ENCODE measurements at regions not wholly inside any gene's neighbourhood (a gene's known extent, or its start where the extent isn't known, plus 50 kb on each side); places are given as distances from the start of the nearest gene placed in this dataset.

- Histone ChIP-seq H3K4me1 (ENCODE audit: control insufficient read depth in 5 of 5, insufficient read depth in 5 of 5, low read length in 5 of 5) (no peaks in the 10 kb centered on the region), H3K9ac (ENCODE audit: low read length in 5 of 5) (no peak overlapping the region), H3K27me3 (ENCODE audit: control insufficient read depth in 5 of 5, insufficient read depth in 4 of 5, low read length in 5 of 5) (peaks cover 0 to 3% (median 0%) of the 10 kb centered on the region in 5 donors), H3K36me3 (ENCODE audit: control insufficient read depth in 5 of 5, insufficient read depth in 5 of 5, low read length in 5 of 5) (no peaks in the 10 kb centered on the region), H3K4me3 (ENCODE audit: low read depth in 1 of 5, low read length in 5 of 5) (no peak overlapping the region), H3K9me3 (ENCODE audit: control insufficient read depth in 5 of 5, low read length in 5 of 5) (no peaks in the 10 kb centered on the region), H3K27ac (ENCODE audit: low read depth, low read length) (no peak overlapping the region)
Measured at GRCh38 chr11:32259641-32260081, 168.8 kb downstream of the RCN1 start.

GRCh38 chr11:32262367-32262766 is 171.5 kb downstream of the RCN1 start:
- no peaks in the 10 kb centered on the region for H3K4me1 ChIP-seq (ENCODE audit: control insufficient read depth in 5 of 5, insufficient read depth in 5 of 5, low read length in 5 of 5)
- H3K9me3 ChIP-seq (ENCODE audit: control insufficient read depth in 5 of 5, low read length in 5 of 5), result no peaks in the 10 kb centered on the region
- H3K4me3 ChIP-seq (ENCODE audit: low read depth in 1 of 5, low read length in 5 of 5), result no peak overlapping the region

GRCh38 chr11:32265911-32266310 is 169.4 kb downstream of the WT1 start:
- Histone ChIP-seq H3K9ac (ENCODE audit: low read length in 5 of 5) (no peak overlapping the region), H3K36me3 (ENCODE audit: control insufficient read depth in 5 of 5, insufficient read depth in 5 of 5, low read length in 5 of 5) (no peaks in the 10 kb centered on the region), H3K4me1 (ENCODE audit: control insufficient read depth in 5 of 5, insufficient read depth in 5 of 5, low read length in 5 of 5) (no peaks in the 10 kb centered on the region), H3K9me3 (ENCODE audit: control insufficient read depth in 5 of 5, low read length in 5 of 5) (no peaks in the 10 kb centered on the region), H3K27ac (ENCODE audit: low read depth, low read length) (no peak overlapping the region), H3K27me3 (ENCODE audit: control insufficient read depth in 5 of 5, insufficient read depth in 4 of 5, low read length in 5 of 5) (no peaks in the 10 kb centered on the region), H3K4me3 (ENCODE audit: low read depth in 1 of 5, low read length in 5 of 5) (no peak overlapping the region)

More at GRCh38 chr11:32262367-32262766, 171.5 kb downstream of the RCN1 start:
- Histone ChIP-seq H3K36me3 (ENCODE audit: control insufficient read depth in 5 of 5, insufficient read depth in 5 of 5, low read length in 5 of 5) (no peaks in the 10 kb centered on the region), H3K9ac (ENCODE audit: low read length in 5 of 5) (no peak overlapping the region), H3K27me3 (ENCODE audit: control insufficient read depth in 5 of 5, insufficient read depth in 4 of 5, low read length in 5 of 5) (no peaks in the 10 kb centered on the region), H3K27ac (ENCODE audit: low read depth, low read length) (no peak overlapping the region)

GRCh38 chr11:32266601-32267000 is 168.7 kb downstream of the WT1 start:
- no peaks in the 10 kb centered on the region for H3K36me3 ChIP-seq (ENCODE audit: control insufficient read depth in 5 of 5, insufficient read depth in 5 of 5, low read length in 5 of 5)
- no peaks in the 10 kb centered on the region for H3K9me3 ChIP-seq (ENCODE audit: control insufficient read depth in 5 of 5, low read length in 5 of 5)

GRCh38 chr11:32267679-32268187 is 167.6 kb downstream of the WT1 start:
- Histone ChIP-seq H3K9ac (ENCODE audit: low read length in 5 of 5) (no peak overlapping the region), H3K4me1 (ENCODE audit: control insufficient read depth in 5 of 5, insufficient read depth in 5 of 5, low read length in 5 of 5) (no peaks in the 10 kb centered on the region), H3K9me3 (ENCODE audit: control insufficient read depth in 5 of 5, low read length in 5 of 5) (no peaks in the 10 kb centered on the region), H3K4me3 (ENCODE audit: low read depth in 1 of 5, low read length in 5 of 5) (no peak overlapping the region), H3K27me3 (ENCODE audit: control insufficient read depth in 5 of 5, insufficient read depth in 4 of 5, low read length in 5 of 5) (peaks cover 0 to 3% (median 0%) of the 10 kb centered on the region in 5 donors), H3K36me3 (ENCODE audit: control insufficient read depth in 5 of 5, insufficient read depth in 5 of 5, low read length in 5 of 5) (no peaks in the 10 kb centered on the region), H3K27ac (ENCODE audit: low read depth, low read length) (no peak overlapping the region)

More at GRCh38 chr11:32266601-32267000, 168.7 kb downstream of the WT1 start:
- no peaks in the 10 kb centered on the region for H3K27me3 ChIP-seq (ENCODE audit: control insufficient read depth in 5 of 5, insufficient read depth in 4 of 5, low read length in 5 of 5)
- H3K4me3 ChIP-seq (ENCODE audit: low read depth in 1 of 5, low read length in 5 of 5), result no peak overlapping the region
- no peak overlapping the region for H3K27ac ChIP-seq (ENCODE audit: low read depth, low read length)
- no peaks in the 10 kb centered on the region for H3K4me1 ChIP-seq (ENCODE audit: control insufficient read depth in 5 of 5, insufficient read depth in 5 of 5, low read length in 5 of 5)
- H3K9ac ChIP-seq (ENCODE audit: low read length in 5 of 5), result no peak overlapping the region

GRCh38 chr11:32273931-32274330 is 161.4 kb downstream of the WT1 start:
- Histone ChIP-seq H3K36me3 (ENCODE audit: control insufficient read depth in 5 of 5, insufficient read depth in 5 of 5, low read length in 5 of 5) (no peaks in the 10 kb centered on the region), H3K27me3 (ENCODE audit: control insufficient read depth in 5 of 5, insufficient read depth in 4 of 5, low read length in 5 of 5) (peaks cover 0 to 4% (median 0%) of the 10 kb centered on the region in 5 donors), H3K4me3 (ENCODE audit: low read depth in 1 of 5, low read length in 5 of 5) (no peak overlapping the region), H3K9ac (ENCODE audit: low read length in 5 of 5) (no peak overlapping the region), H3K4me1 (ENCODE audit: control insufficient read depth in 5 of 5, insufficient read depth in 5 of 5, low read length in 5 of 5) (no peaks in the 10 kb centered on the region), H3K9me3 (ENCODE audit: control insufficient read depth in 5 of 5, low read length in 5 of 5) (no peaks in the 10 kb centered on the region), H3K27ac (ENCODE audit: low read depth, low read length) (no peak overlapping the region)

GRCh38 chr11:32279672-32280071 is 155.7 kb downstream of the WT1 start:
- Histone ChIP-seq H3K27me3 (ENCODE audit: control insufficient read depth in 5 of 5, insufficient read depth in 4 of 5, low read length in 5 of 5) (no peaks in the 10 kb centered on the region), H3K36me3 (ENCODE audit: control insufficient read depth in 5 of 5, insufficient read depth in 5 of 5, low read length in 5 of 5) (no peaks in the 10 kb centered on the region), H3K9ac (ENCODE audit: low read length in 5 of 5) (no peak overlapping the region), H3K9me3 (ENCODE audit: control insufficient read depth in 5 of 5, low read length in 5 of 5) (peaks cover 0 to 5% (median 2%) of the 10 kb centered on the region in 5 donors), H3K4me3 (ENCODE audit: low read depth in 1 of 5, low read length in 5 of 5) (no peak overlapping the region), H3K27ac (ENCODE audit: low read depth, low read length) (no peak overlapping the region), H3K4me1 (ENCODE audit: control insufficient read depth in 5 of 5, insufficient read depth in 5 of 5, low read length in 5 of 5) (no peaks in the 10 kb centered on the region)

GRCh38 chr11:32280339-32280738 is 155.0 kb downstream of the WT1 start:
- no peak overlapping the region for H3K9ac ChIP-seq (ENCODE audit: low read length in 5 of 5)
- no peak overlapping the region for H3K27ac ChIP-seq (ENCODE audit: low read depth, low read length)
- H3K36me3 ChIP-seq (ENCODE audit: control insufficient read depth in 5 of 5, insufficient read depth in 5 of 5, low read length in 5 of 5), result no peaks in the 10 kb centered on the region
- H3K4me1 ChIP-seq (ENCODE audit: control insufficient read depth in 5 of 5, insufficient read depth in 5 of 5, low read length in 5 of 5), result no peaks in the 10 kb centered on the region
- H3K27me3 ChIP-seq (ENCODE audit: control insufficient read depth in 5 of 5, insufficient read depth in 4 of 5, low read length in 5 of 5), result no peaks in the 10 kb centered on the region
- no peak overlapping the region for H3K4me3 ChIP-seq (ENCODE audit: low read depth in 1 of 5, low read length in 5 of 5)
- H3K9me3 ChIP-seq (ENCODE audit: control insufficient read depth in 5 of 5, low read length in 5 of 5), result peaks cover 0 to 5% (median 2%) of the 10 kb centered on the region in 5 donors

- Histone ChIP-seq H3K4me3 (ENCODE audit: low read depth in 1 of 5, low read length in 5 of 5) (no peak overlapping the region), H3K4me1 (ENCODE audit: control insufficient read depth in 5 of 5, insufficient read depth in 5 of 5, low read length in 5 of 5) (no peaks in the 10 kb centered on the region), H3K27ac (ENCODE audit: low read depth, low read length) (no peak overlapping the region), H3K36me3 (ENCODE audit: control insufficient read depth in 5 of 5, insufficient read depth in 5 of 5, low read length in 5 of 5) (no peaks in the 10 kb centered on the region), H3K9ac (ENCODE audit: low read length in 5 of 5) (no peak overlapping the region), H3K27me3 (ENCODE audit: control insufficient read depth in 5 of 5, insufficient read depth in 4 of 5, low read length in 5 of 5) (peaks cover 0 to 2% (median 0%) of the 10 kb centered on the region in 5 donors), H3K9me3 (ENCODE audit: control insufficient read depth in 5 of 5, low read length in 5 of 5) (peaks cover 0 to 6% (median 1%) of the 10 kb centered on the region in 5 donors)
Measured at GRCh38 chr11:32288276-32288675, 147.1 kb downstream of the WT1 start.

GRCh38 chr11:32289701-32290100 is 145.6 kb downstream of the WT1 start:
- Histone ChIP-seq H3K4me1 (ENCODE audit: control insufficient read depth in 5 of 5, insufficient read depth in 5 of 5, low read length in 5 of 5) (no peaks in the 10 kb centered on the region), H3K9ac (ENCODE audit: low read length in 5 of 5) (no peak overlapping the region), H3K27ac (ENCODE audit: low read depth, low read length) (no peak overlapping the region), H3K36me3 (ENCODE audit: control insufficient read depth in 5 of 5, insufficient read depth in 5 of 5, low read length in 5 of 5) (no peaks in the 10 kb centered on the region), H3K4me3 (ENCODE audit: low read depth in 1 of 5, low read length in 5 of 5) (no peak overlapping the region), H3K27me3 (ENCODE audit: control insufficient read depth in 5 of 5, insufficient read depth in 4 of 5, low read length in 5 of 5) (peaks cover 0 to 2% (median 0%) of the 10 kb centered on the region in 5 donors), H3K9me3 (ENCODE audit: control insufficient read depth in 5 of 5, low read length in 5 of 5) (peaks cover 0 to 6% (median 0%) of the 10 kb centered on the region in 5 donors)
